GM12878 (cell line): ENCODE measurements at regions not wholly inside any gene's neighbourhood (a gene's known extent, or its start where the extent isn't known, plus 50 kb on each side); places are given as distances from the start of the nearest gene placed in this dataset.

Experiments used
- ATAC-seq: fragments of 200-7000 bp; cut with Tn5 transposase; 3 replicates; pipeline ENCODE4 v1.9.1; 2020; ENCODE audit warnings: mild to moderate bottlenecking, moderate library complexity
- BruUV-seq: library from RNA; stranded (reverse); fragments of 400-500 nt; replicated peaks from 2 replicates; lab custom pipeline; 2021; lab: Mats Ljungman, UMichigan
- CTCF ChIA-PET: fragments of 300-600 bp; sonication (Branson Sonifier 250); formaldehyde crosslinking; extraction: SDS; loops from one replicate; lab custom pipeline; 2021; ENCODE audit warnings: inconsistent platforms; lab: Yijun Ruan, JAX
- POLR2A ChIA-PET: fragments of 350-600 bp; formaldehyde crosslinking; extraction: SDS; loops from one replicate; lab custom pipeline; 2021; ENCODE audit warnings: inconsistent platforms; lab: Charles Lee
- RAD21 ChIA-PET: fragments of 300-600 bp; sonication (Branson Sonifier 250); formaldehyde crosslinking; loops from one replicate; lab custom pipeline; 2023; ENCODE audit warnings: antibody characterized with exemption; ENCODE audit not compliant: unreplicated experiment; lab: Charles Lee
- SMC1A ChIA-PET: fragments of 300-600 bp; sonication (Branson Sonifier 250); formaldehyde crosslinking; loops from one replicate; lab custom pipeline; 2023; ENCODE audit not compliant: unreplicated experiment, uncharacterized antibody; lab: Charles Lee
- DNase-seq: peaks from one replicate; pipeline ENCODE4 v3.0.0-alpha.2; 2011; ENCODE audit warnings: low read depth, low spot score
- FAIRE-seq: peaks from 3 replicates; lab custom pipeline; 2011; peaks lifted over from hg19 to GRCh38; lab: Jason Lieb, UNC
- H2AFZ ChIP-seq: 2 replicates; pipeline ENCODE4 v1.6.0; 2011; ENCODE audit warnings: low read depth, low read length, control low read depth; ENCODE audit not compliant: control insufficient read depth
- H3K27ac ChIP-seq: 2 replicates; pipeline ENCODE4 v1.5.1; 2011; ENCODE audit warnings: control low read depth; ENCODE audit not compliant: control insufficient read depth, insufficient read depth
- H3K27me3 ChIP-seq, 2 experiments: replicated peaks in 1 of 2; 2 replicates each; pipeline versions ENCODE4 v1.6.0 to v1.6.1; 2011; ENCODE audit warnings: low read length in 1 of 2; ENCODE audit not compliant: control insufficient read depth in 2 of 2, insufficient read depth in 2 of 2
- H3K36me3 ChIP-seq, 2 experiments: 2 replicates each; pipeline ENCODE4 v1.5.1; 2011; ENCODE audit warnings: low read length in 1 of 2; ENCODE audit not compliant: control insufficient read depth in 2 of 2, insufficient read depth in 2 of 2
- H3K4me1 ChIP-seq: 2 replicates; pipeline ENCODE4 v1.6.1; 2011; ENCODE audit warnings: mild to moderate bottlenecking, low read length, moderate library complexity, mixed read lengths; ENCODE audit not compliant: control insufficient read depth, insufficient read depth
- H3K4me2 ChIP-seq: 2 replicates; pipeline ENCODE4 v1.6.0; 2011; ENCODE audit warnings: control low read depth; ENCODE audit not compliant: control insufficient read depth, insufficient read depth
- H3K4me3 ChIP-seq: fragments of 200-600 bp; sonication (generic); 2 replicates; pipeline ENCODE4 v1.5.1; 2016
- H3K79me2 ChIP-seq: 2 replicates; pipeline ENCODE4 v1.6.0; 2011; ENCODE audit warnings: low read length; ENCODE audit not compliant: control insufficient read depth, insufficient read depth
- H3K9ac ChIP-seq: 2 replicates; pipeline ENCODE4 v1.8.0; 2011; ENCODE audit warnings: low read length, control low read depth, mixed read lengths; ENCODE audit not compliant: control insufficient read depth, insufficient read depth
- H3K9me3 ChIP-seq: replicated peaks from 3 replicates; pipeline ENCODE4 v1.5.1; 2011; ENCODE audit warnings: mild to moderate bottlenecking, low read length; ENCODE audit not compliant: control insufficient read depth, insufficient read depth
- H4K20me1 ChIP-seq: 2 replicates; pipeline ENCODE4 v1.6.0; 2011; ENCODE audit not compliant: control insufficient read depth, insufficient read depth
- CHD1 ChIP-seq: IDR thresholded peaks from 2 replicates; pipeline ENCODE4 v1.6.1; 2012; ENCODE audit warnings: low read depth, low read length, improper control_type of control experiment
- DPF2 ChIP-seq: fragments of 450-650 bp; IDR thresholded peaks from 2 replicates; pipeline ENCODE4 v1.6.1; 2017; ENCODE audit warnings: mild to moderate bottlenecking
- HDAC6 ChIP-seq: fragments of 200-600 bp; sonication (generic); IDR thresholded peaks from one replicate; pipeline ENCODE4 v1.8.0; 2017; ENCODE audit warnings: antibody characterized with exemption; ENCODE audit not compliant: unreplicated experiment
- NBN ChIP-seq: fragments of 450-650 bp; IDR thresholded peaks from 2 replicates; pipeline ENCODE4 v1.6.1; 2016
- RB1 ChIP-seq: fragments of 450-650 bp; formaldehyde crosslinking; IDR thresholded peaks from 2 replicates; pipeline ENCODE4 v1.6.1; 2017; ENCODE audit warnings: mild to moderate bottlenecking, borderline replicate concordance
- SMC3 ChIP-seq: IDR thresholded peaks from 2 replicates; pipeline ENCODE4 v1.6.1; 2011; ENCODE audit warnings: low read length, improper control_type of control experiment, borderline replicate concordance
- STAT3 ChIP-seq: IDR thresholded peaks from 2 replicates; pipeline ENCODE4 v1.6.1; 2011; ENCODE audit warnings: low read depth, low read length, improper control_type of control experiment
- SUZ12 ChIP-seq: fragments of 200-600 bp; sonication (generic); IDR thresholded peaks from one replicate; pipeline ENCODE4 v1.6.1; 2018; ENCODE audit warnings: antibody characterized with exemption, mild to moderate bottlenecking; ENCODE audit not compliant: unreplicated experiment
- ZNF687 ChIP-seq: fragments of 450-650 bp; IDR thresholded peaks from 2 replicates; pipeline ENCODE4 v1.6.1; 2017; ENCODE audit warnings: mild to moderate bottlenecking, moderate library complexity
- in situ Hi-C: fragments of 300-500 bp; cut with MboI; formaldehyde crosslinking; loops from 9 replicates; pipeline ENCODE4 v1.14.3; 2018; ENCODE audit warnings: mixed read lengths
- intact Hi-C: fragments of 100-400 bp; cut with micrococcal nuclease; formaldehyde crosslinking; loops from one replicate; pipeline ENCODE4 v1.14.2; 2022; ENCODE audit not compliant: unreplicated experiment

GRCh38 chr6:40038626-40039025, 104.4 kb upstream of the MOCS1 start:
- no peaks in the 10 kb centered on the region for H4K20me1 ChIP-seq
- H2AFZ ChIP-seq, result no peak overlapping the region
- in situ Hi-C loops (no loop called here), intact Hi-C loops (no loop called here)
- H3K27ac ChIP-seq, result no peak overlapping the region
- no peak for ATAC-seq
- no peaks in the 10 kb centered on the region; a peak in 1 of 4 replicates for H3K36me3 ChIP-seq
- no peak overlapping the region for H3K4me3 ChIP-seq
- no peak for TF ChIP-seq SUZ12
- H3K27me3 ChIP-seq, result no peaks in the 10 kb centered on the region
- no peaks in the 10 kb centered on the region; the same call in 2 of the 3 replicates for H3K9me3 ChIP-seq
- SMC1A ChIA-PET, result interaction anchor here (0.8 to 2.1 kb wide), 3 partner anchors 10 to 56 kb away, joined by 3 to 10 read pairs (median 3); no protein-coding TSS in a partner anchor
- H3K4me1 ChIP-seq, result no peaks in the 10 kb centered on the region
- CTCF ChIA-PET, result interaction anchor here (0.7 to 1.7 kb wide), 2 partner anchors 9 to 57 kb away, joined by 3 to 4 read pairs; no protein-coding TSS in a partner anchor
- no peaks in the 10 kb centered on the region for H3K79me2 ChIP-seq
- POLR2A ChIA-PET, result no interaction called here
- H3K9ac ChIP-seq, result no peak overlapping the region
- H3K4me2 ChIP-seq, result no peak overlapping the region
- RAD21 ChIA-PET, result interaction anchor here (0.6 kb wide), 1 partner anchor 242 kb away, joined by 4 read pairs; no protein-coding TSS in a partner anchor
- no peak for FAIRE-seq
- BruUV-seq, result no TSS peak
- no peak for DNase-seq

GRCh38 chr6:40037271-40037670, 103.0 kb upstream of the MOCS1 start:
- H2AFZ ChIP-seq, result no peak overlapping the region
- no peak overlapping the region for H3K9ac ChIP-seq
- no peaks in the 10 kb centered on the region for H4K20me1 ChIP-seq
- ChIA-PET POLR2A (interaction anchor here (1.3 kb wide), 1 partner anchor 10 kb away, joined by 4 read pairs; no protein-coding TSS in a partner anchor), RAD21 (interaction anchor here (1.4 kb wide), 1 partner anchor 186 kb away, joined by 3 read pairs; no protein-coding TSS in a partner anchor), SMC1A (interaction anchor here (0.9 to 1.7 kb wide), 9 partner anchors 10 to 257 kb away, joined by 3 to 5 read pairs (median 3); no protein-coding TSS in a partner anchor)
- intact Hi-C loops (no loop called here), in situ Hi-C loops (no loop called here)
- ATAC-seq, result no peak
- H3K9me3 ChIP-seq, result no peaks in the 10 kb centered on the region; the same call in 2 of the 3 replicates
- H3K27ac ChIP-seq, result no peak overlapping the region
- H3K4me2 ChIP-seq, result no peak overlapping the region
- no TSS peak for BruUV-seq
- DNase-seq, result no peak
- H3K79me2 ChIP-seq, result no peaks in the 10 kb centered on the region
- H3K4me3 ChIP-seq, result no peak overlapping the region
- no peaks in the 10 kb centered on the region for H3K27me3 ChIP-seq
- H3K4me1 ChIP-seq, result no peaks in the 10 kb centered on the region
- FAIRE-seq, result no peak
- no peak for TF ChIP-seq HDAC6
- no peak for TF ChIP-seq STAT3
- no peak for TF ChIP-seq RB1
- no peak for TF ChIP-seq DPF2
- no peak for TF ChIP-seq ZNF687
- TF ChIP-seq CHD1, result no peak
- no peak for TF ChIP-seq NBN
- no peak for TF ChIP-seq SMC3
- TF ChIP-seq, all 136 proteins: peak for 0
- CTCF ChIA-PET, result interaction anchor here (0.8 to 1.7 kb wide), 3 partner anchors 11 to 56 kb away, joined by 3 to 4 read pairs (median 3); no protein-coding TSS in a partner anchor
- H3K36me3 ChIP-seq, result no peaks in the 10 kb centered on the region; a peak in 1 of 4 replicates
